ENCODE measurements at regions not wholly inside any gene's neighbourhood (a gene's known extent, or its start where the extent isn't known, plus 50 kb on each side); places are given as distances from the start of the nearest gene placed in this dataset.

DNA sequence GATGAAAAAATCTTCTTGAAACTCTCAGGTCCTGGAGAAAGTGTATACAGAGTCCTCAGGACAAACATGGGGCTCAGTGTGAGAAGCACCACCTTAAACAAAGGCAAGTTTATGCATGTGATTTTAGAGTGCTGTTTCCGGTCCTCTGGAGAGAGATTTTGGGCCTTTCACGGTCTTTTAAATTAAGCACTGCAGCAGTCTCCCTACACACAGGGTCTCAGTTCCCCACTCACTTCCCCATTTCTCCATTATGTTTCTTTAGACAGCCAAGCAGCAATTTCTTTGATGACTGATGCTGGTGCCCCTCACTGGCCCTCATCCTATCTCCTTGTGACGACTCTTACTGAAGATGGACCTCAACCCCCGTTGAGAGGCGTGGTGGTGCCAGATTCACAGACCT, 220.2 kb upstream of the CLINT1 start:
- TF ChIP-seq POLR2A (IDR thresholded peaks at IDR 0.05; ENCODE audit: low read depth, low read length), result no peak
- TF ChIP-seq TAF1 (IDR thresholded peaks at IDR 0.05; ENCODE audit: borderline replicate concordance, low read depth, low read length), result no peak

Data from GM12892 (cell line).